ENCODE measurements at regions not wholly inside any gene's neighbourhood (a gene's known extent, or its start where the extent isn't known, plus 50 kb on each side); places are given as distances from the start of the nearest gene placed in this dataset.
"Not testable (repeated sequence)": the region's sequence is repeated elsewhere in the genome, so short reads cannot be mapped to it uniquely, and the experiment has no call there.

GRCh38 chr7:66526782-66527181, 101.9 kb upstream of the KCTD7 start:
- not testable (repeated sequence) for TF ChIP-seq CTCF (conservative IDR thresholded peaks at IDR 0.05); EZH2 (IDR thresholded peaks at IDR 0.05; ENCODE audit: low read depth)
